HuH-7.5 (cell line): ENCODE measurements at regions not wholly inside any gene's neighbourhood (a gene's known extent, or its start where the extent isn't known, plus 50 kb on each side); places are given as distances from the start of the nearest gene placed in this dataset.
A peak's percentile ranks its signal among the peaks of the same experiment; 100 is the strongest.
"Not testable (repeated sequence)": the region's sequence is repeated elsewhere in the genome, so short reads cannot be mapped to it uniquely, and the experiment has no call there.

Source experiments
- DNase-seq: peaks from one replicate; pipeline ENCODE4 v3.0.0; 2011; ENCODE audit warnings: low spot score

DNA sequence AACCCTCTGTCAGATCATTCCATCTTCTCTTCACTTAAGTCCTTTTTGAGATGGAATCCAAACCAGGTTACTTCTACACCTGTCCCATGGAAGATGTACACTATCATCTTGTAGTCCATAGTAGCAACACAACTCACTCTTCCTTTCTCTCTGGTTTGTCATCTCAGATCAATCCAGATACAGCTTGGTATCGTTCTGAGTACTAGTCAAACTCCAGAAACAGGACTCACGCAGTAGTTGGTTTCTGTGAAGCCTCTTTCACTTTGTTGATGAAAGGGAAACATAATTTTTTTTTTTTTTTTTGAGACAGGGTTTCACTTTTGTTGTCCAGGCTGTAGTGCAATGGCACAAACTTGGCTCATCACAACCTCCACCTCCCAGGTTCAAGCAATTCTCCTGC lies 484.0 kb downstream of the PRDM9 start:
- DNase-seq, result no peak

DNA sequence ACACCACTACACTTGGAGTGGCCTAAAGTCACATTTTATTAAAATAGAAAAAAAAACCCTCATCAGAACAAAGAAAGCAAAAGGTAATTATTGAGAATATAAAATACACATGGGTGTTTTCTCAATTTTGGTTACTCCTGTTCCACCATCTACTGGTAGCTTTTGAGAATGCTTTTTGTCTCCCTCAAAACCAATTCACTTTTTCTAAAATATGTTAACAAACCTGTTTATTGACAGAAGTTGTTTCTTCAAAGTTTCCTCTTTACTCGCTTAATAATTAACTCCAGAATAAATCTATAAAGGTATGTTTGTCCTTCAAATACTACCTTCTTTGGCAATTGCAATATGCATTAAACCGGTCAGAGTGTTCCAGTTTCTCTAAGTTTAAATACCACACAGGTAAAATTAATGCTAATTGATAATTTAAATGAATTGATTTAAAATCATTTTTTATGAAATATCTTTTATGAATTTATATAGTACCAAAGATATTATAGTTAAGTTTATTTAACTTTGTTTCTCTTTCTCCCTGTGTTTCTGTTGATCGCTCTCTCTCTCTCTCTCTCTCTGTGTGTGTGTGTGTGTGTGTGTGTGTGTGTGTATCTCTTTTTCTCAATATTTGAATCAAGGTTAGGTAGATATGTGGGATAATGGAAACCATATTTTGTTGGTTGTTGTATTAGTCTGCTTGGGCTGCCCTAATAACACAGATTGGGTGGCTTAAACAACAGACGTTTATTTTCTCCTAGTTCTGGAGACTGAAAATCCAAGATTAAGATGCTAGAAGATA lies 487.4 kb downstream of the PRDM9 start:
- peak; percentile 6 for DNase-seq

DNA sequence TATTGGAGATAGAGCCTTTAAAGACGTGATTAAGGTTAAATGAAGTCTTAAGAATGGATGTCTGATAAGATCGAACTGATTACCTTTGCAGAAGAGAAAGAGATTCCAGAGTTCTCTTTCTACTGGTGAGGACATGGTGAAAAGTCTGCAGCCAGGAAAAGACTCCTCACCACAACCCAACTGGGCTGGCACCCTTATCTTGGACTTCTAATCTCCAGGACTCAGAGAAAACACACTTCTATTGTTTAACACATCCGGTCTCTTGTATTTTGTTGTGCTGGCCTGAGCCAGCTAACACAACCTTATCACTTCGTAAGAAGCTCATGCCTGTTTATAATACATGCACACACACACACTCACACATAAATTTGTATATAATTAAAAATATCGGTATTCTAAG lies 489.1 kb downstream of the PRDM9 start:
- DNase-seq, result no peak

DNA sequence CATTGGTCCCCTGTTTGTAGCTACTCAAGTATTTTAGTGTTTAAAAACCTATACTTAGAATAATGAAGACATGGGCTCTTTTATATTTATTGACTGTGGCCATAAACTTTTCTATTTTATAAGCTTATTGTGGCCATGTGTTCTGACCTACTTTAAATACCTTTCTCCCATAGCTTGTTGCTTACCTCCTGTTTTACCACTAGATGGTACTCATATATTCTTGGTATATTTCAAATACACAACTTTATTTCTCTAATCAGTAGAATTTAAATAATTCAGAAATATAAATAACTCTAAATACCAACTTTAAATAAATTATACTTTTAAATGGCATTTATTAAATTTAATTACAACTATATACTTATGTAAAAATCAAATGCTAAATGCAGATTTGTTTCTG lies 498.0 kb downstream of the PRDM9 start:
- DNase-seq, result no peak

GRCh38 chr5:24017710-24018109 lies 510.3 kb downstream of the PRDM9 start:
- DNase-seq, result not testable (repeated sequence)

DNA sequence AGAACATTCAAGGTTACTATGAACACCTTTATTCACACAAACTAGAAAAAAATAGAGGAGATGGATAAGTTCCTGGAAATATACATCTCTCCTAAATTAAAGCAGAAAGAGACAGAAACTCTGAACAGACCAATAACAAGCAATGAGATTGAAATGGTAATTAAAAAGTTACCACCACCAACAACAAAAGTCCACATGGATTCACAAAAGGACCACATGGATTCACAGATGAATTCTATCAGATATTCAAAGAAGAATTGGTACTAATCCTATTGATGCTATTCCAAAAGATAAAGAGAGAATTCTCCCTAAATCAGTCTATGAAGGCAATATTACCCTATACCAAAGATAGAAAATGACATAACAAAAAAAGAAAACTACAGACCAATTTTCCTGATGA lies 518.9 kb downstream of the PRDM9 start:
- DNase-seq, result no peak

DNA sequence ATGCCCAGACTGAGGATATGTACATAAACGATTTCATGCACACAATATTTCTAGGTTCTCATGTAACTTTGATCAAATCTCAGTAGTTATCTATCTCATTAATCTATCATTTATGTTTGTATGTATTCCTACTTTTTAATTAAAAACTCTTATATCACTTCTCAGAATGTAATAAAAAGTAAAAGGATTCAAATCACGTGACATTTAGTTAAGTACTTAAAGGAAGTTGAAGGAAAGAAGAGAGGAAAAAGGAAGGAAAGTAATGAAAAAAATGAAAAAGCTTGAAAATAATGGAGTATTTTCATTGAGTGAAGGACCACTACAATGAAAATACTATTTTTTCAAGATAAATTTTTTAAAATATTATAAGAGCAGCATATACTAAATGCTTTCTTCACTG lies 535.3 kb downstream of the PRDM9 start:
- no peak for DNase-seq

DNA sequence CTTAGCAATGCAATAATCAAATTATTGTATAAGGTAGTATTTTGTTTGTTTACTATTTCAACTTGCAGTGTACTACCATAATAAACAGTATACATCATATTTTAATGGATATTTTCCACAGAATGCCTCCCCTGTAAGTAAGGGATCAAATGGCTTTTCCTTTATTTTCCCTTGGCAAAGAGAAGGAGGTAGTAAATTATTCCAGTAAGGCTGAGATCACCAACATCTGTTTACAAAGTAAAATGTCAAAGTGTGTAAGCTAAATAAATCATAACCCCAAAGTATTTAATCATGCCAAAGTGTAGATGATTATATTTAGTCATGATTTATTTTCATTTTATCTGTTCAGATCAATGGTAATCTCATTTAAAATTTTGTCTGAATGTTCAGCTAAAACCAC lies 537.6 kb downstream of the PRDM9 start:
- DNase-seq, result no peak

- DNase-seq, result no peak
These were observed 546.3 kb downstream of the PRDM9 start for GRCh38 chr5:24053737-24054136.

DNA sequence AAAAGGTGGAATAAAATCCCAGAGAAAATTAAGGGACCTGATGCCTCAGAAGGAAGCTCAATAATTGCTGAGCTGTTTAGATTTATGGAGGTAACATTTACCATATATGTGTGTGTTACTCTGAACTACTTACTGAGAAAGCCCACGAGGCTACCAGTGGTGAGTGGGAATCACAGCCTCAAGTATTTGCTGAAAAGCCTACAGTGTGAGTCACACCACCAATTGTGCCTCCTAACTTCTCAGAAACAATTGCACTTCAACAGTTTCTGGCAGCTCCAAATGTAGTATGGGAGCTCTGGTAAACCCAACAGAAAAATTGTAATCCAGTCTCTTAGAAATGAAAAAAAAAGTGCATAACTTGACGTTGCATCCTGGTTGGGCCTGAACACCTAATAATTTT lies 551.6 kb downstream of the PRDM9 start:
- DNase-seq, result no peak

DNA sequence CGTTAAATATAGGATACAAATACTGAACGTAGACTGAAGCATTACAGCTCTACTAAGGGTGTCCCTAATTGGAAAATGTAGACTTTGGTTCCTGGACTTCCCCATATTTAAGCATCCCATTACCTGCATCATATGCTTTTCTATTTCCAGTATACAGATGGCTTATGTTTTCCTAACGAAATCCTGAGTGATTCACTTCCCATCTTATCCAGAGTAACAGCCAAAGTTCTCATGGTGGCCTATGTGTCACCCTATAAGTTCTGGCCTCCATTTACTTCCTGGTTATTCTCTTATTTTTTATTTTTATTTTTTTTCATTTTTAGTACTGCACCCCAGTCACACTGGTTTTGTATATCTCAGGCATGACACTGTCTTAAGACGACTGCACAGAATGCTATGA lies 552.3 kb downstream of the PRDM9 start:
- no peak for DNase-seq

DNA sequence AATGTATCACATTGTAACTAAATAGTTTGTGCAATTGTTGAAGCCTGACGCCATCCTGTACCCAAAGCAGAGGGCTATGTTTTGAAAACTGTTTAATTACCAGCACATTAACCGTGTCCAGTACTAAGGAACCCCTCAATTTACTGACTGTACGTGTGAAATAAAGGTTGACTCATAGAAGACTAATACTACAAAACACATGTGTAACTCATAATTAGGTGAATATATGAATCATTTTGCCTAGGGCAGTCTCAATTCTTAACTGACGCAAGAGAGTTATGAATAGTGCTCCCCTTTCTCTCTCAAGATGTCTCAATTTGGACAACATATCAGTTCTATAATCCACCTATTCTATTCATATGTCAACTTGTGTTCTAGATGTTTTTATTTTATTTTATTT lies 558.4 kb downstream of the PRDM9 start:
- no peak for DNase-seq

GRCh38 chr5:24067208-24067607 lies 559.8 kb downstream of the PRDM9 start:
- no peak for DNase-seq

DNA sequence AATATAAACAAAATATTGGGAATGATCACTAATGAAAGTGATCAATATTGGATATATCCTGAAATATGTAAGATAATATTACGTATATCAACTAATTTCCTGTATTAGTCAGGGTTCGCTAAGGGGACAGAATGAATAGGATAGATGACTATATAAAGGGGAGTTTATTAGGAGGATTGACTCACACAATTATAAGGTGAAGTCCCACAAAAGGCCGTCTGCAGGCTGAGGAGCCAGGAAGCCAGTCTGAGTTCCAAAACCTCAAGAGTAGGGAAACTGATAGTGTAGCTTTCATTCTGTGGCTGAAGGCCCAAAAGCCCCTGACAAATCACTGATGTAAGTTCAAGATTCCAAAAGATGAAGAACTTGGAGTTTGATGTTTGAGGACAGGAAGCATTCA lies 561.1 kb downstream of the PRDM9 start:
- DNase-seq, result no peak

GRCh38 chr5:24073107-24073506 lies 565.7 kb downstream of the PRDM9 start:
- DNase-seq, result no peak

- no peak for DNase-seq
These were observed 564.7 kb downstream of the CDH10 start for GRCh38 chr5:24080046-24080445.

DNA sequence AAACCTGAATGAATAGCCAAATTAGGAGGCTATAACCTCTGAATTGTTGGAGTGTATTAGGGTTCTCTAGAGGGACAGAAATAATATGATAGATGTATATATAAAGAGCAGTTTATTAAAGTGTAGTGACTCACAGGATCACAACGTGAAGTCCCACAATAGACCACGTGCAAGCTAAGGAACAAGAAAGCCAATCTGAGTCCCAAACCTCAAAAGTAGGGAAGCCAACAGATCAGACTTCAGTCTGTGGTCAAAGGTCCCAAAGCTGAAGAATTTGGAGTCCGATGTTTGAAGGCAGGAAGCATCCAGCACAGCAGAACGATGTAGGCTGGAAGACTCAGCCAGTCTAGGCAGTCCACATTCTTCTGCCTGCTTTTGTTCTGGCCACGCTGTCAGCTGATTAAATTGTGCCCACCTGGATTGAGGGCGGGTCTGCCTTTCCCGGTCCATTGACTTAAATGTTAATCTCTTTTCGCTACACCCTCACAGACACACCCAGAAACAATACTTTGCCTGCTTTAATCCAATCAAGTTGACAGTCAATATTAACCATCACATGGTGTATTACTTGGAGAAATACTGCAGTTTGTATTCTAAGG lies 550.6 kb downstream of the CDH10 start:
- no peak for DNase-seq

DNA sequence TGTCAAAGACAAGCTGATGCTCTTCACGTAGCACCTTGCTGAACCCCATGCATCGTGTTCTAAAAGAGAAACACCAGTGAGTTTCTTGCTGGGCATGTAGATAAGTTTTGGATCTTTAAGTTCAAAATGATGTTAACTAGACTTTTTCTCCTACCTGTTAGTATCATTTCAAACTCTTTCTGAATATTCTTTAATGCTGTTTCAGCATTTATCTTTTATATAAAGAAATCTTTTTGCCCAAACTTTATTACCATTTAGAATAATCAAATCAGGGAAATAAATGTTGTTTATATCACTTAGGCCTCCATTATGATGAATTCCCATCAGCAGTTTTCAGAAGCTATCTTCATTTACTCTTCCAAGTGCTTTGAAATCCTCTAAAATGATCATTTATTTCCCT lies 542.8 kb downstream of the CDH10 start:
- no peak for DNase-seq

DNA sequence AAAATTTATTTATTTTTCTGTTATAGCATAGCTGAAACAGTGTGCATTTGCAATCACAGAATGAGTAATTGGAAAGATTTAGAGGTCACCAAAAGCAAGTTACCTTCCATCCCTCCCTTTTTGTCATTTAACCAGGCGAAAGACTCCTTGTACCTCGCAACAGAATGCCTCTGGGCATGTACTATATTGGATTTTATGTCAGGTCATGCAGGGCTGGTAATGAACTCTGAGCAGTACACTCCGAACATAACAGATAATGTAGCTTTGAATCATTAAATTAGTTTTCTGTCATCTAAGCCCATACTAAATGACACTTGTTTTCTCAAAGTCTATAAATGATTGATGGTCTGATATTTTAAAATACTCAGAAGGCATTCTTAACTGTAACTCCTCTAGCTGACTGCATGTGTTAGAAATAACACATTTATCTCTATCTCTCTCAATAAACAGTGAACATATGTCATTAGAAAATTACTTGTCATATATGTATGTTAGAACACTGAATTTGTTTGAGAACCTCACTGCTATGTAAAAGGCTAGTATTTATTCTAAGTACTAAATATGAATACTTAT lies 541.2 kb downstream of the CDH10 start:
- no peak for DNase-seq

DNA sequence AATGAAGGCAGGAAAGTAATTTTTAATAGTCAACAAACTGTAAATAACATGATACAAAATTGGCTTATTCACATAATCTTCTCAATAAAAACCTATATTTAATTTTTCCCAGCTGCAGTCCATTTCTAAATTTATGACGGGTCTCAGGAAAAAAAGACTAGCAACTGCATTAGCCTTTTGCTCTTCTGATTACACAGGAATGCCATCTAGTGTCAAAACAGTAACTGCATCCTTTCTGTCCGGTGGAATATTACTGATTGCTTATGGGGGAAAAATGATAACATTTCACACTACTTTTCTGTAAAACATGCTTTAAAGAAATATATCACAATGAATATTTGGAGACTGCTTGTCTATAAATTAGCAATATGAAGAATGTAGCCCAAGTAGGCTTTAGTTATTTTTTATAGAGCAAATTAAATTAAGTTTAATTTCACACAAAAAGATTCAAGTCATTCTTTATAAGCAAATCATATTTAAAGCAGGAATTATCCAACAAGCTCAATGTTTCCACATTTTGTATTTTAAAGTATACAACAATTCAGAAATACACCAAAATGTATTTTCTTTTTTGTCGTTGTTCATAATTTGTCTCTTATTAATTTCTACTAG lies 534.7 kb downstream of the CDH10 start:
- no peak for DNase-seq

DNA sequence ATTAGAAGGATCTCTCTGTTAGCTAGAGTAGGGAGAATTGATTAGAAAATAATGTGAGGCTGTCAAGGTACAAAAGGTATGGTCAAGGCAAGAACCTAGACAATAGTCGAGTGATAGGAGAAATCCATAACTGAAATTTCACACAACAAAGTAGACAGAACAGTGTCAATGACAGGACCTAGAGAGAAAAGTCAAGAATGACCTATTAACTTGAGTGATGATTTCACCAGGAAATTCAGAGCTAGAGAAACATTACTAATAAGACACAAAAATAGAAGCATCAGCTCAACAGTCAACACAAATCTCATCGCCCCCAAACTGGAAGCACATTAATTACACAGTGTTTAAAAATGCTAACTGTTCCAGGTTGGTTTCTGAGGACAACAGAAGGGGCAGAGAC lies 532.4 kb downstream of the CDH10 start:
- DNase-seq, result no peak

DNA sequence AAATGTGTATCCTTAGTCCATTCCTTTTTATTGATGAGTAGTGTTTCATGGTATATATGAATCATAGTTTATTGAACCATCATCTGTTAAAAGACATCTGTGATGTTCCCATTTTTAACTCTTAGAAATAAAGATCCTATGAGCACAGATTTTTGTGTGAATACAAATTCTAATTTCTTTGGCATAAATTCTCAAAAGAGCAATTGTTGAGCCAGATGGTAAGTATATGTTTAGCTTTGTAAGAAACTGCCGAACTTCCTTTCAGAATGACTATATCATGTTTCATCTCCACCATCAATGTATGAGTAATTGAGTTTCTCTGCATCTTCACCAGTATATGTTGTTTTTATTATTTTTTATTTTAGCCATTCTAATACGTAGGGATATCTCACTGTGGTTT lies 526.4 kb downstream of the CDH10 start:
- no peak for DNase-seq

- DNase-seq, result no peak
These were observed 509.2 kb downstream of the CDH10 start for GRCh38 chr5:24135536-24135935.
